Stimulated activated CD8-positive, alpha-beta memory T cell treated with anti-CD3 and anti-CD28 coated beads, Interleukin-4, amount 100 ng/mL, for 24 hours (primary cell): ENCODE measurements at regions not wholly inside any gene's neighbourhood (a gene's known extent, or its start where the extent isn't known, plus 50 kb on each side); places are given as distances from the start of the nearest gene placed in this dataset.

Experiments
- DNase-seq: peaks from one replicate; pipeline ENCODE4 v3.0.0-alpha.2; 2020; ENCODE audit warnings: low read depth

DNA sequence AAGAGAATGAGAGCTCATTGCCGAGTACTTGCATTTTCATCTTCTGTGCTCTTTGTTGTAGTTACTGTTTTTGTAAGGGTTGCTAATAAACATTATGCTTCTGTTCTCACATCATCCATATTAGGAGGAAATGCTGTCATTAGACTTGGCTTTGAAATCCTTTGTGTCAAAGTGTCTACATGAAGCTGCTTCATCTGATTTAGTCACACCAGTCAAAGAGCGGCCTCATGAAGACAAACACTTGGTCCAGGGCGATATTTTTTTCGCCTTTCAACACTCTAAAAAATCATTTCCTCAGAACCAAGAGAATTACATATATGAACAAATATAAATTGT lies 105.0 kb downstream of the SPRY2 start:
- DNase-seq = no peak

- DNase-seq = no peak
Measured at GRCh38 chr13:80235166-80235966, 105.6 kb downstream of the SPRY2 start.

GRCh38 chr13:80227645-80228044 lies 113.3 kb downstream of the SPRY2 start:
- DNase-seq = no peak

GRCh38 chr13:80226645-80227044 lies 114.3 kb downstream of the SPRY2 start:
- no peak for DNase-seq

DNA sequence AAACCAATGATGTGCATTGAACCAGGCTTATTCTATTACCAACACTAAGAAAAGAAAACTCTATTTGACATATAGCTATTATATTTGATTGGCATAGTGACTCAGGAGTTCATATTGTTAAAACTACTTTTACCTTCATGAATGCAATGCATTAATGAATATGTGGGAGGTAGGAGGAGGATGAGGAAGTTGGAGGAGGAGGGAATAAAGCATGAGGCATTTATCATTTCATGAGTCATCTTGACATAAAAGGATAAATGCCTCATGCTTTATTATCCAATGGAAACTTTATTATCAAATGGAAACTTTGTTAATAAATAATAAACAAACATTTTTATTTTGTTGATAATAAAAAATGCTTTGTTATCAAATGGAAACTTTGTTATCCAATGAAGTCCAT lies 116.5 kb downstream of the SPRY2 start:
- no peak for DNase-seq

GRCh38 chr13:80217614-80218456 lies 123.1 kb downstream of the SPRY2 start:
- DNase-seq = no peak

GRCh38 chr13:80215368-80215767 lies 125.6 kb downstream of the SPRY2 start:
- no peak for DNase-seq

DNA sequence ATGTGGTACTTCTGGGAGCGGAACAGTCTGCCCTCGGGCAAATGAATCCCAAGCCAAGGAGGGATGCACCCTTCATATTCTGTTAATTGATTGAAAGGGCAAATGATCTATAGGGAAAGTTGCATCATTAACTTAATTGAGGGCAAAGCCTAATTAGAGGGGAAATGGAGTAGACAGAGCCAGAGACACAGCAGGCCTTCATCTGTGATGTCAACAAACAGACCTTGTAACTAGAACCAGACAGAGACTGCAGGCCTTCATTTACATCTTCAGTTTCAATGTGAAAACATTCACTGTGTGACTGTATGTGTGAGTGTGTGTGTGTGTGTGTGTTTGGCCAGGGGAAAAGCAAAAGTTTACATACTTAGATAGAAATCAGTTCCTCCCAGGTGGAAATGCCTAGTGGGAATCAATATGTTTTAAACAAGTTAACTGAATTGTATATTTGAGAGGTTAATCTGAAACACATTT lies 126.4 kb downstream of the SPRY2 start:
- DNase-seq = no peak

DNA sequence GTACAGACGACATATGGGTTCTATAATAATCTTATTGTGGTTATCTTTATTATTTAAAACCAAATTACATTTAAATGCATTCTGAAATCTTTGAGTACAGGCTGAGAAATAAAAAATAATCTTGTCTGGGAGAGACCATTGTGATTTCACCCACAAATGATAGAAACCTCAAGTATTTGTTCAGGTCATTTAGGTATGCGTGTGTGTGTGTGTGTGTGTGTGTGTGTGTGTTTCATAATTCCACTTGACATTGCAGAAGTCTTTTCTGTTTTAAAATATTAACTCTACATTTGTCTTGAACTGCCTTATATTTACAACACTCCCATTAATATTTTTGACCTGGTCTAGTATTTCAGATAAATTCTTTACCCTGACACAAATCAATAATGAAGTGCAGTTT lies 126.9 kb downstream of the SPRY2 start:
- no peak for DNase-seq

- no peak for DNase-seq
Measured at GRCh38 chr13:80213201-80213600, 127.7 kb downstream of the SPRY2 start.

DNA sequence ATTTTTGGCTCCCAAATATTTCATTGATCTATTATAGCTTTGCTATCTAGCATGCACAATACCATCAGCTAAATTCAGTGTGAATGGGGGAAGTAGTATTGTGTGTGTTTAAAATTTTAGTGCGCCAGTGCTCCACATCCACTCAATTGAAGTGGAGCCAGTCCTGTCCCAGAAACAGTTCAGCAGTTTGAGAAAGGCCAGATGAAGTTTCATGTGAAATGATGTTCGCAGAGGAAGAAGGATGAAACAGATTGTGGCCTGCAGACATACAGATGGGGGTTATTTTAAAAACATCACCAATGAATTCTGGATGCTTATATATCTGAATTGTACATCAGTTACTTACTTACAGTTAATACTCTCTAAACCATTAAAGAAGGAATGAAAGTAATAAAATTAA lies 129.4 kb downstream of the SPRY2 start:
- DNase-seq = no peak

GRCh38 chr13:80204642-80205041 lies 136.3 kb downstream of the SPRY2 start:
- no peak for DNase-seq

- DNase-seq = no peak
Measured at GRCh38 chr13:80203496-80203895, 137.4 kb downstream of the SPRY2 start.

DNA sequence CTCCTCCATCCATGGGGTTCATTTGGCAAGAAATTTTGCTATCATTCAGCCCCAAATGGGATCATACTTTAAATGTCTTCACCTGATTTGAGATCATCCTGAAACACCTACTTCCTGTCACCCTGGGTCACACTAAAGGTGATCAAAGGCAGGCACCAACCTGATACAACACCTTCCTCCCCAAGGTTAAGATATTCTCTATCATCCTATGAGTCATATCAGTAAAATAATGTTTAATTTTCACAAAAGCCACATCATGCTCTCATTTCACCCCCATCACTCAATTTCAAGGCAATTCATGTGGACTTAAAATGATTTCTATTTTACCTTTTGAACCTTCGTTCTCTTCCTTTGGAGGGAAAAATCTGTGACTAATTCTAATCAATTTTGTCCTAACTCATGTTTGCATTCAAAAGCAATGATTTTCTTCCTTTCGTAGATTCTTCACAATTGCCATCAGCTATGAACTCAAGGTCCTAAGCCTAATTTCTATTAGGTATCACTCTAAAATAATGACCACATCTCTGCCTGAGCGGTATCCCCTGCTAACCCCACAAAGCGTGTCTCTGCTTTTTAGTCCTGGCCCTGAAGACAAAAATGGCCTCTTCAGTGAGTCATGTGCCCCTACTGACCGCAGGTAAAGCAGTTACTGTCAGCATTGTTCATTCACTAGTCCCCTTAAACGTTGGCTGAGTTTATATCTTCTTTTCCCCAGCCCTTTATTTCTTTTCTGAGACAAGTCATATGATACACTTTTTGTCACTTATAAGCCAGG lies 139.0 kb downstream of the SPRY2 start:
- DNase-seq = no peak

DNA sequence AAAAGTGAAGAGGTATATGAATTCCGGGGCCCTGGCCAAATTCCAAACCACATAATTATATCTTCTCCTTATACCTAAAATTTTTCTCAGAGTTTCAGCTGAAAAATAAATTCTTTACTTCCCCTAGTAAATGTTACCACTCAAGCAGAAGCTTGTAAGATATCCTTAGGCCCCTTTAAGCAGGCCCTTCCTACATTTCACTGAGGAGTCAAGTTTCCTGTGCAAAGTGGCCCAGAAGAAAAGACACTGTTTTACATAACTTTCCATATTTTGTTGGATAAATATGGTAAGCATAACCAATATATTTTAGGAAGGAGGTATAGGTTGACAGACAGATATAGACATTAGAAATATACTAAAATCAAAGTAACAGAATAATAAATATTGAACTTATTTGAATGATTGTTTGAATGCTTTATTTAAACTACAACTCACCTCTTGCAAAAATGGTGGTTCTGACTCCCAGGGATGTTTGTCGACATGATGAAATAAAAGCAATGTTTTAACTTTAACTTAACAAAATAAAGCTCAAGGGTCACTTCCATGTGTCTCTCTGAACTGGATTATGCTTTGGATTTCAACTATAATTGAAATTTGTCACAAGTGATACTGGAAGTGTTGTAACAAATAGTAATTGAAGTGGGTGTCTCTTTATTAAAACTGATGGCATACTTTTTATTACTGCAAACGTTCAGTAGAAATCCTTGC lies 141.2 kb downstream of the SPRY2 start:
- DNase-seq = no peak

DNA sequence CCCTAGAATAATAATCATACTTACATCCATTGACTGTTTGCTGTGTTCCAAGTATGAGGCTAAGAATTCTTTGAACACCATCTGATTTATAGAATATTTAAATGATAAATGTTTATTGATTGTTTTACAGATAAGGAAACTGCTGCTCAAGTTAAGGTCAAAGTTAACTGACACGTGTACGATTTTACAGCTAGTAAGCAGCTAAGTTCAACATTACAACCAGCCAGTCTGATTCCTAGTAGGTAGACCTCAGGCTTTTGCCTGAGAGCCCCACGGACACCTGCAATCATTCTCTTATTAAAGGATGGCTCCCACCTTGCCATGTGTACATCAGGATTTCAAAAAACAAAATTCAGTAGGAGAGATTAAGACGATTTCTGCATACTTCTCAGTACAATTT lies 141.9 kb downstream of the SPRY2 start:
- DNase-seq = no peak

DNA sequence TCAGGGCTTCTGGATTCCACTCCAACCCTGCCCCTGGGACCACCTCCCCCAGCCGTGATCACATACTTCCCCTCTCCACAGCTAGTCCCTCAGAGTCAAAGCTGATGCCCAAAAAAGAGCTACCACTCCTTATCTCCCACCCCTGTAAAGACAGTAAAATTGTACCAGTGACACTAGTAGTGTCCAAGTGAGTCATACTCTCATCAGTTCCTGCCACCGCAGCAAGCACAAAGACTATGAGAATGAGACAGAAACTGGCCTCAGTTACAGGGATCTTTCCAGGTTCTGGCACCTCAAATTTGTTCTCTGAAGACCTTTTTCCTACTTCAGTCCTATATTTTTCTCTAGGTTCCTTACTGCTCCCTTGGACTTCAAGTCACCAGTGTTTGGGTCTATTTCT lies 144.2 kb downstream of the SPRY2 start:
- no peak for DNase-seq

- no peak for DNase-seq
Measured at GRCh38 chr13:80195649-80196048, 145.3 kb downstream of the SPRY2 start.

DNA sequence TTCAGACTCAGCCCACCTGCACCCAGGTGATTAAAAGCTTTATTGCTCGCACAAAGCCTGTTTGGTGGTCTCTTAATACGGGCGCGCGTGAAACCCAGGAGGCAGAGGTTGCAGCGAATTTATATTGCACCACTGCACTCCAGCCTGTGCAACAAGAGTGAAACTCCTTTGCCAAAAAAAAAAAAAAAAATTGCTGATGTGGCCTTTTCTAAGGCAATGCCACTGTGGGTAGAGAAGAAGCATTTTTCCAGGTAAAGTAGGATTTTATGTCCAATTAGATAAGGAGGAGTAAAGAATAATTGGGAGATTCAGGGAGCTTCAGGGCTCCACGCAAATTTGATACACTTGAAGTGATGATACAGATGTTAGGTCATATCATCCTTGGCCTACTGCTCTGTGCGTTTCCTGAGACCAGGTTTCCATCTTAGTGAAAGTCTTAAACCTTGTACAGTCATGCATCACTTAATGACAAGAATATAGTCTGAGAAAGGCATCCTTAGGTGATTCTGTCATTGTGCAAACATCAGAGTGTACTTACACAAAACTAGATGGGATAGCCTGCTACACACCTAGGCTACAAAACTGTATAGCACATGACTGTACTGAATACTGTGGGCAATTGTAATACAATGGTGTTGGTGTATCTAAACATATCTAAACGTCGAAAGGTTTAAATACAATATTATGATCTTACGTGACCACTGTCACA lies 150.9 kb downstream of the SPRY2 start:
- DNase-seq = no peak

DNA sequence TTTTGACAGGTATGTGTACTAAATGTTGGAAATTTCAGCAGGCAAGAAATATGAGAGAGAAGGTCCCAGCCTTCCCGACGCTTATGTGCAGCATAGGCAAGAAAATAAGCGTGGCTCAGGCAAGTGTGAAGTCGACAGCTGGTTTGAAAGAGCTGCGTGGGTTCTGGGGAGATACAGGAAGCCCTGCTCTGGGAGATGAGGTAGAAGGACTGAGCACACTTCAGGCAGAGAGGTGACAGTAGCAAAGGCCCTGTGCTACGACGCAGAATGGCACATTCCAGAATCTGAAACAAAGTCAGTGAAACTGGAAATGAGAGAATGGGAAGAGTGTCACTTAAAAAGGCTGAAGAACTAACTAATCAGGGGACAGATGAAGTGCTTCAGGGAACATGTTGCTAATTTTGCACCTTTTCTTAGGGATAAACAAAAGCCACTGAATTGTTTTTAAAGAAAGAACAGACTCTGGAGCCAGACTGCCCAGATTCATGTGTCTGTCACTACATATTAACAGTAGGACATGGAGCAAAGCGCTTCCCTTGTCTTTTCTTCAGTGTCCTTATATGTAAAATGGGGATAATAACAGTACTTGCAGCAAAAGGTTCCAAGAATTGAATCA lies 160.1 kb downstream of the SPRY2 start:
- DNase-seq = no peak

GRCh38 chr13:80177327-80177726 lies 163.6 kb downstream of the SPRY2 start:
- no peak for DNase-seq
